CD4-positive, alpha-beta memory T cell (primary cell): ENCODE measurements at regions not wholly inside any gene's neighbourhood (a gene's known extent, or its start where the extent isn't known, plus 50 kb on each side); places are given as distances from the start of the nearest gene placed in this dataset.
"Not testable (repeated sequence)": the region's sequence is repeated elsewhere in the genome, so short reads cannot be mapped to it uniquely, and the experiment has no call there.

ENCODE experiments used
- CTCF ChIA-PET: fragments of 350-600 bp; sonication (Branson Sonifier 250); formaldehyde crosslinking; loops from one replicate; lab custom pipeline; 2021; ENCODE audit warnings: inconsistent platforms; ENCODE audit not compliant: partially characterized antibody; lab: Charles Lee
- POLR2A ChIA-PET: fragments of 350-600 bp; sonication (Branson Sonifier 250); formaldehyde crosslinking; loops from one replicate; lab custom pipeline; 2021; ENCODE audit not compliant: partially characterized antibody; lab: Charles Lee
- DNase-seq, 5 donors: peaks; one replicate each; pipeline versions ENCODE4 v3.0.0 to v3.0.0-alpha.2; 2020 to 2022; ENCODE audit warnings: mixed read lengths in 1 of 5
- H3K27ac ChIP-seq: one replicate; pipeline ENCODE4 v1.7.0; 2013; ENCODE audit warnings: low read depth, low read length
- H3K27me3 ChIP-seq: 2 replicates; pipeline ENCODE4 v1.7.0; 2013; ENCODE audit warnings: mild to moderate bottlenecking, low read length, moderate library complexity; ENCODE audit not compliant: insufficient read depth
- H3K36me3 ChIP-seq: 2 replicates; pipeline ENCODE4 v1.7.0; 2013; ENCODE audit warnings: mild to moderate bottlenecking, low read length, moderate library complexity; ENCODE audit not compliant: insufficient read depth
- H3K4me1 ChIP-seq: 2 replicates; pipeline ENCODE4 v1.7.0; 2013; ENCODE audit warnings: mild to moderate bottlenecking, low read length, moderate library complexity; ENCODE audit not compliant: insufficient read depth
- H3K4me3 ChIP-seq, 2 donors: one replicate each; pipeline ENCODE4 v1.7.0; 2013; ENCODE audit warnings: low read length in 2 of 2, mild to moderate bottlenecking in 1 of 2
- H3K9me3 ChIP-seq, 2 donors: one replicate each; pipeline ENCODE4 v1.7.0; 2013; ENCODE audit warnings: low read length in 2 of 2, control low read depth in 1 of 2; ENCODE audit not compliant: control insufficient read depth in 1 of 2
- H3K27ac Mint-ChIP-seq, 7 donors: one replicate each; pipeline ENCODE4 v1.8.0; 2020 to 2021; ENCODE audit warnings: mixed read lengths in 7 of 7, mild to moderate bottlenecking in 6 of 7, inconsistent platforms in 3 of 7, moderate library complexity in 3 of 7
- H3K27me3 Mint-ChIP-seq, 2 donors: one replicate each; pipeline ENCODE4 v1.8.0; 2020 to 2021; ENCODE audit warnings: mixed read lengths in 2 of 2
- H3K36me3 Mint-ChIP-seq, 2 donors: one replicate each; pipeline ENCODE4 v1.8.0; 2020 to 2021; ENCODE audit warnings: mixed read lengths in 2 of 2, inconsistent platforms in 1 of 2, mild to moderate bottlenecking in 1 of 2
- H3K4me1 Mint-ChIP-seq, 4 donors: one replicate each; pipeline ENCODE4 v1.8.0; 2020 to 2021; ENCODE audit warnings: mixed read lengths in 4 of 4, mild to moderate bottlenecking in 1 of 4
- H3K4me3 Mint-ChIP-seq, 8 donors: one replicate each; pipeline ENCODE4 v1.8.0; 2020 to 2021; ENCODE audit warnings: mixed read lengths in 8 of 8, mild to moderate bottlenecking in 7 of 8, moderate library complexity in 6 of 8, inconsistent platforms in 3 of 8
- H3K9me3 Mint-ChIP-seq, 8 donors: one replicate each; pipeline ENCODE4 v1.8.0; 2020 to 2021; ENCODE audit warnings: mixed read lengths in 8 of 8, mild to moderate bottlenecking in 5 of 8, inconsistent platforms in 3 of 8, moderate library complexity in 1 of 8
- intact Hi-C: fragments of 100-400 bp; cut with micrococcal nuclease; formaldehyde crosslinking; loops from one replicate; pipeline ENCODE4 v1.15.1; 2023

GRCh38 chr16:49955858-49956257 lies 69.2 kb upstream of the CNEP1R1 start:
- H3K27ac Mint-ChIP-seq = no peak overlapping the region
- intact Hi-C loops = no loop called here
- ChIA-PET POLR2A (no interaction called here), CTCF (no interaction called here)
- H3K27me3 ChIP-seq = no peaks in the 10 kb centered on the region
- no peaks in the 10 kb centered on the region for H3K36me3 Mint-ChIP-seq
- H3K27ac ChIP-seq = no peak overlapping the region
- no peaks in the 10 kb centered on the region for H3K9me3 ChIP-seq
- peaks cover 0 to 2% (median 0%) of the 10 kb centered on the region in 8 donors for H3K9me3 Mint-ChIP-seq
- H3K4me3 Mint-ChIP-seq = no peak overlapping the region
- DNase-seq = no peak
- H3K4me3 ChIP-seq = no peak overlapping the region
- peaks cover 1 to 2% of the 10 kb centered on the region in 2 donors for H3K27me3 Mint-ChIP-seq
- H3K4me1 ChIP-seq = no peaks in the 10 kb centered on the region
- no peaks in the 10 kb centered on the region for H3K36me3 ChIP-seq
- H3K4me1 Mint-ChIP-seq = no peaks in the 10 kb centered on the region

GRCh38 chr16:49956915-49957314 lies 68.1 kb upstream of the CNEP1R1 start:
- Mint-ChIP-seq H3K36me3 (no peaks in the 10 kb centered on the region), H3K4me1 (no peaks in the 10 kb centered on the region), H3K9me3 (peaks cover 0 to 2% (median 0%) of the 10 kb centered on the region in 8 donors), H3K4me3 (no peak overlapping the region), H3K27ac (peak overlapping the region in 1 of 7 donors; percentile 25), H3K27me3 (peaks cover 2 to 3% of the 10 kb centered on the region in 2 donors)
- CTCF ChIA-PET = no interaction called here
- Histone ChIP-seq H3K36me3 (no peaks in the 10 kb centered on the region), H3K4me3 (no peak overlapping the region), H3K4me1 (no peaks in the 10 kb centered on the region), H3K27ac (no peak overlapping the region), H3K9me3 (no peaks in the 10 kb centered on the region), H3K27me3 (no peaks in the 10 kb centered on the region)
- DNase-seq = no peak
- POLR2A ChIA-PET = no interaction called here
- intact Hi-C loops = no loop called here

- no peaks in the 10 kb centered on the region for H3K27me3 ChIP-seq
- DNase-seq = no peak
- H3K4me3 ChIP-seq = no peak overlapping the region
- no peaks in the 10 kb centered on the region for H3K36me3 ChIP-seq
- Mint-ChIP-seq H3K36me3 (no peaks in the 10 kb centered on the region), H3K27me3 (peaks cover 2 to 9% of the 10 kb centered on the region in 2 donors), H3K4me1 (no peaks in the 10 kb centered on the region), H3K27ac (no peak overlapping the region), H3K9me3 (peaks cover 0 to 2% (median 0%) of the 10 kb centered on the region in 8 donors), H3K4me3 (no peak overlapping the region)
- intact Hi-C loops = no loop called here
- H3K27ac ChIP-seq = no peak overlapping the region
- no peaks in the 10 kb centered on the region for H3K9me3 ChIP-seq
- no peaks in the 10 kb centered on the region for H3K4me1 ChIP-seq
- CTCF ChIA-PET = no interaction called here
- POLR2A ChIA-PET = no interaction called here
Observed at GRCh38 chr16:49958448-49958847, 66.6 kb upstream of the CNEP1R1 start.

DNA sequence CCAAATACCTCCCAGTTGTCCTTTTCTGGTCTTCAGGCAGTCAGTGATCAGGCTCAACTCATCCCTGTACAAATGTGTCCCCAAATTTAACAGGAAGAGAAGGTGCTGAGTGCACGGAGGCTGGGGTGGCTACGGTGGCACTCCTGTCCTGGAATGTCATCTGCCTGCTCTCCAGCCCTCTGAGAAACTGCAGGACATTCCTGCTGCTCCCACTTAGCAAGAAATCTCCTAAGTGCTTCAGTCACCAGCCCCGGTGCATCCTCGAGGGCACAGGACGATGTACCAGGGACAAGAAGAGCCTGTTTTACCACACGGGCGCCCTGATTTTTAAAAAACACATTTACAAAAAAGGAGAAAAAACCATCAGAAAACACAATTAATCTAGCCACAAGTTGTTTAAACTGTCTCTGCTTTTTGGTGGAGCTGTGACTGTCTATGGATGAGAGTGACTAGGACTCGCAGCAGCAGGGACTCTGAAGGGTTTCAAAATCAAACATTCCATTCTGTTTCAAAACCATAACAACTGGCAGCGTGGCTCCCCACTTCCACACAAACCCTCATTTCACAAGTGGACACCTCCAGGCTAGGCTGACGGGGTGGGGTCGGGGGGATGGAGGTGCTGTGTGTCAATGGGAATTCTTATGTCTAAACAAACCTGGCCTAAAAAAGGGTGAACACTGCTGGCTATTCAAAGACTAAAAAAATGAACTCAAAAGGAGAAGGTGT lies 65.3 kb upstream of the CNEP1R1 start:
- CTCF ChIA-PET = no interaction called here
- intact Hi-C loops = no loop called here
- H3K4me1 Mint-ChIP-seq = no peaks in the 10 kb centered on the region

DNA sequence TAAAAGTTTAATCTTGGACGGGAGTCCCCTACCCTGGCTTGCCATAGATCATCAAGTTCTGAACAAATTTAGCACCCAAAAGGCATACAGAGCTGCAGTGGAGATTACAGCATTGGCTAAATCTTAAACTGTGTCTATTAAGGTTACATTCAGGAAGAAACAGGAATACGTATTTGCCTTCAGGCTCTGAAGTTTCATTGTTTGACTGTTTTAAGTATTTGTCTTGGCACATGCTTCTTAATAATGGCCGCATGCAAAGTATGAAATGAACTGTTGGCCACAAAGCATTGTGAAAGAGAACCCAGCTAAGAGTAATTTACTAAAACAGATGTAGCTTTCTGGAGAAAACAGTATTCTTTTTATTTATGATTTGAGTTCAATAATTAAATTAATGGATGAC lies 63.9 kb upstream of the CNEP1R1 start:
- Histone ChIP-seq H3K27me3 (no peaks in the 10 kb centered on the region), H3K36me3 (no peaks in the 10 kb centered on the region), H3K4me3 (no peak overlapping the region), H3K4me1 (no peaks in the 10 kb centered on the region), H3K9me3 (no peaks in the 10 kb centered on the region), H3K27ac (no peak overlapping the region)
- peaks cover 0 to 2% (median 0%) of the 10 kb centered on the region in 8 donors for H3K9me3 Mint-ChIP-seq
- ChIA-PET CTCF (no interaction called here), POLR2A (no interaction called here)
- H3K36me3 Mint-ChIP-seq = no peaks in the 10 kb centered on the region
- peaks cover 8 to 9% of the 10 kb centered on the region in 2 donors for H3K27me3 Mint-ChIP-seq
- no peak overlapping the region for H3K4me3 Mint-ChIP-seq
- no peaks in the 10 kb centered on the region for H3K4me1 Mint-ChIP-seq
- intact Hi-C loops = no loop called here
- no peak for DNase-seq
- no peak overlapping the region for H3K27ac Mint-ChIP-seq

More for the DNA sequence above, 65.3 kb upstream of the CNEP1R1 start:
- no peak overlapping the region for H3K27ac Mint-ChIP-seq
- Histone ChIP-seq H3K27me3 (no peaks in the 10 kb centered on the region), H3K4me3 (no peak overlapping the region), H3K27ac (no peak overlapping the region), H3K36me3 (no peaks in the 10 kb centered on the region), H3K9me3 (no peaks in the 10 kb centered on the region), H3K4me1 (no peaks in the 10 kb centered on the region)
- H3K36me3 Mint-ChIP-seq = no peaks in the 10 kb centered on the region
- H3K9me3 Mint-ChIP-seq = peaks cover 0 to 2% (median 0%) of the 10 kb centered on the region in 8 donors
- POLR2A ChIA-PET = no interaction called here
- no peak for DNase-seq
- peaks cover 3 to 9% of the 10 kb centered on the region in 2 donors for H3K27me3 Mint-ChIP-seq
- H3K4me3 Mint-ChIP-seq = no peak overlapping the region

GRCh38 chr16:49962566-49962965 lies 62.5 kb upstream of the CNEP1R1 start:
- H3K4me3 ChIP-seq, H3K9me3 Mint-ChIP-seq, POLR2A ChIA-PET, DNase-seq, H3K4me1 Mint-ChIP-seq, H3K36me3 ChIP-seq, H3K27ac ChIP-seq, intact Hi-C loops, H3K36me3 Mint-ChIP-seq, H3K27ac Mint-ChIP-seq, H3K9me3 ChIP-seq, H3K4me1 ChIP-seq, H3K4me3 Mint-ChIP-seq, H3K27me3 ChIP-seq, CTCF ChIA-PET: not testable (repeated sequence)
- H3K27me3 Mint-ChIP-seq = peaks cover 14 to 16% of the 10 kb centered on the region in 2 donors

DNA sequence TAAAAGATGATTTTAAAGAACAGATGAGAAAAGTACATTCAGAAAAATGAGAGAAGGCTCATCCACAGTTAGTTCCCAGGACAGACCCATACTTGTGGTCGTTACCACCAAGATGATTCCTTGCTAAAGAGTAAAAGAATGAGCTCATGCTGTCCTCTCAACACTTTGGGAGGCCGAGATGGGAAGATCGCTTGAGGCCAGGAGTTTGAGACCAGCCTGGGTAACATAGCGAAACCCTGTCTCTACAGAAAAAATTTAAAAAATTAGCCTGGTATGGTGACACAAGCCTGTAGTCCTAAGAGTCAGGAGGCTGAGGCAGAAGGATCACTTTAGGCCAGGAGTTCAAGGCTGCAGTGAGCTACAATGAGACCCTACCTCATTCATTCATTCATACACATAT lies 60.7 kb upstream of the CNEP1R1 start:
- ChIA-PET POLR2A (no interaction called here), CTCF (no interaction called here)
- H3K27me3 ChIP-seq = no peaks in the 10 kb centered on the region
- H3K36me3 ChIP-seq = no peaks in the 10 kb centered on the region
- no peak overlapping the region for H3K4me3 ChIP-seq
- Mint-ChIP-seq H3K36me3 (no peaks in the 10 kb centered on the region), H3K4me3 (no peak overlapping the region), H3K9me3 (peaks cover 0 to 2% (median 0%) of the 10 kb centered on the region in 8 donors), H3K4me1 (no peaks in the 10 kb centered on the region), H3K27ac (no peak overlapping the region), H3K27me3 (peaks cover 21 to 24% of the 10 kb centered on the region in 2 donors)
- no peaks in the 10 kb centered on the region for H3K4me1 ChIP-seq
- intact Hi-C loops = no loop called here
- H3K9me3 ChIP-seq = no peaks in the 10 kb centered on the region
- no peak for DNase-seq
- H3K27ac ChIP-seq = no peak overlapping the region
